SK-N-SH (cell line): ENCODE measurements at regions not wholly inside any gene's neighbourhood (a gene's known extent, or its start where the extent isn't known, plus 50 kb on each side); places are given as distances from the start of the nearest gene placed in this dataset.

Experiments
- CTCF ChIP-seq: fragments of 200-600 bp; sonication (generic); IDR thresholded peaks from 2 replicates; pipeline ENCODE4 v1.6.1; 2017; ENCODE audit warnings: antibody characterized with exemption, mild to moderate bottlenecking, moderate library complexity
- MAX ChIP-seq: IDR thresholded peaks from 2 replicates; pipeline ENCODE4 v1.4.0; 2012; ENCODE audit warnings: low read depth
- USF1 ChIP-seq: IDR thresholded peaks from 2 replicates; pipeline ENCODE4 v1.4.0; 2012; ENCODE audit warnings: low read depth, borderline replicate concordance

- TF ChIP-seq CTCF (no peak), MAX (no peak), USF1 (no peak)
Measured at GRCh38 chr5:158180407-158180806, 321.5 kb upstream of the CLINT1 start.
